ENCODE measurements at regions not wholly inside any gene's neighbourhood (a gene's known extent, or its start where the extent isn't known, plus 50 kb on each side); places are given as distances from the start of the nearest gene placed in this dataset.
"Not testable (repeated sequence)": the region's sequence is repeated elsewhere in the genome, so short reads cannot be mapped to it uniquely, and the experiment has no call there.

GRCh38 chr5:75002271-75002670 is 50.1 kb downstream of the GCNT4 start:
- DNase-seq (ENCODE audit: low spot score): no peak

- no peak for DNase-seq (ENCODE audit: low spot score)
Measured at GRCh38 chr5:74995926-74996325, 56.4 kb downstream of the GCNT4 start.

- no peak for DNase-seq (ENCODE audit: low spot score)
Measured at GRCh38 chr5:74994826-74995225, 57.5 kb downstream of the GCNT4 start.

- DNase-seq (ENCODE audit: low spot score): no peak
Measured at GRCh38 chr5:74993743-74994142, 58.6 kb downstream of the GCNT4 start.

GRCh38 chr5:74992791-74993190 is 59.6 kb downstream of the GCNT4 start:
- DNase-seq (ENCODE audit: low spot score): no peak

GRCh38 chr5:74991522-74991921 is 60.8 kb downstream of the GCNT4 start:
- no peak for DNase-seq (ENCODE audit: low spot score)

- DNase-seq (ENCODE audit: low spot score): no peak
Measured at GRCh38 chr5:74990194-74990593, 62.2 kb downstream of the GCNT4 start.

- DNase-seq (ENCODE audit: low spot score): no peak
Measured at GRCh38 chr5:74988273-74988983, 63.9 kb downstream of the GCNT4 start.

GRCh38 chr5:74978345-74978744 is 74.0 kb downstream of the GCNT4 start:
- DNase-seq (ENCODE audit: low spot score): no peak

GRCh38 chr5:74977471-74977870 is 74.9 kb downstream of the GCNT4 start:
- DNase-seq (ENCODE audit: low spot score): no peak

GRCh38 chr5:74976651-74977050 is 75.7 kb downstream of the GCNT4 start:
- no peak for DNase-seq (ENCODE audit: low spot score)

- DNase-seq (ENCODE audit: low spot score): no peak
Measured at GRCh38 chr5:74975582-74975981, 76.8 kb downstream of the GCNT4 start.

- DNase-seq (ENCODE audit: low spot score): no peak
Measured at GRCh38 chr5:74974451-74975091, 77.8 kb downstream of the GCNT4 start.

- DNase-seq (ENCODE audit: low spot score): no peak
Measured at GRCh38 chr5:74973694-74974093, 78.7 kb downstream of the GCNT4 start.

GRCh38 chr5:74971947-74972460 is 80.4 kb downstream of the GCNT4 start:
- DNase-seq (ENCODE audit: low spot score): no peak

- not testable (repeated sequence) for DNase-seq (ENCODE audit: low spot score)
Measured at GRCh38 chr5:74970891-74971290, 81.5 kb downstream of the GCNT4 start.

GRCh38 chr5:74969726-74970125 is 82.6 kb downstream of the GCNT4 start:
- no peak for DNase-seq (ENCODE audit: low spot score)

- DNase-seq (ENCODE audit: low spot score): no peak
Measured at GRCh38 chr5:74966141-74967026, 86.0 kb downstream of the GCNT4 start.

GRCh38 chr5:74963407-74963806 is 89.0 kb downstream of the GCNT4 start:
- DNase-seq (ENCODE audit: low spot score): no peak

GRCh38 chr5:74957906-74958305 is 91.7 kb upstream of the FAM169A start:
- no peak for DNase-seq (ENCODE audit: low spot score)

GRCh38 chr5:74957029-74957784 is 91.0 kb upstream of the FAM169A start:
- DNase-seq (ENCODE audit: low spot score): no peak

- DNase-seq (ENCODE audit: low spot score): no peak
Measured at GRCh38 chr5:74956278-74956677, 90.1 kb upstream of the FAM169A start.

Measured in Ammon's horn (tissue), 1 donor.